ENCODE measurements at regions not wholly inside any gene's neighbourhood (a gene's known extent, or its start where the extent isn't known, plus 50 kb on each side); places are given as distances from the start of the nearest gene placed in this dataset.

DNA sequence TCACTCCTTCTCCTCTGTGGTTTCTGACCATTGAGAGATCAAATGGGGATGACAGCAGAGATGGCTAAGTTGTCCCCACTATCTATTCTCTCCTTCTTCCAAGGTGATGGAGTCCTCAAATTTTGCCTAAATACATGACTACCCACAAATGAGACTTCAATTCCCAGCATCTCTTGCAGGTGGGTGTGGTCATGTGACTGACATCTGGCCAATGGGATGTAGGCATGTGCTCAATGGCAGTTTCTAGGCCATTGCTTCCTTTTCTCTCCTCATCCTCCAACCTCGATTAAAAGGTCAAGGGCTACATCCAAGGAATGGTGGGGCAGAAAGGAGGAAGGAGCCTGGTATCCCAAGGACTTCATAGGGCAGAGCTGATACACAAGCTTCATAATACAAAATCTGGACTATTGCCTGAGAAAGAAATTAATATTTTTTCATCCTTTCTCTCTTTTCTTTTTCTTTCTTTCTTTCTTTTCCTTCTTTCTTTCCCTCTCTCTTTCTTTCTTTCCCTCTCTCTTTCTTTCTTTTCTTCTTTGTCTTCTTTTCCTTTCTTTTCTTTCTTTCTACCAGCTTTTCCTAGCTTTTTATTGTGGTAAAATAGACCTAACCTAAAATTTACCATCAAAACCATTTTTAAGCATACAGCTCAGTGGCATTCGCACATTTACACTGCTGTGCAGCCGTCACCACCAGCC lies 100.9 kb upstream of the PRB2 start:
- CTCF ChIA-PET, result interaction anchor here (0.8 to 1.7 kb wide), 7 partner anchors 9 to 747 kb away, joined by 3 to 6 read pairs (median 4); no protein-coding TSS in a partner anchor
- H3K79me2 ChIP-seq (ENCODE audit: control insufficient read depth, insufficient read depth, low read length), result no peaks in the 10 kb centered on the region
- POLR2A ChIA-PET, result no interaction called here
- BruUV-seq (replicated peaks), result no TSS peak
- no peak overlapping the region for H3K4me2 ChIP-seq (ENCODE audit: insufficient read depth, low read length)
- TF ChIP-seq JUN (IDR thresholded peaks at IDR 0.05; ENCODE audit: borderline replicate concordance, insufficient read depth, insufficient read length, low read depth) (no peak), MYC (IDR thresholded peaks at IDR 0.05; ENCODE audit: low read depth, low read length) (no peak), GATA2 (IDR thresholded peaks at IDR 0.05; ENCODE audit: insufficient read depth, insufficient read length, low read depth, low read length) (no peak), POLR2AphosphoS5 (IDR thresholded peaks at IDR 0.05; ENCODE audit: insufficient read depth, low read depth, low read length) (no peak), POLR2A (IDR thresholded peaks at IDR 0.05; ENCODE audit: low read depth, low read length) (no peak)
- TF ChIP-seq, protein P1, sequence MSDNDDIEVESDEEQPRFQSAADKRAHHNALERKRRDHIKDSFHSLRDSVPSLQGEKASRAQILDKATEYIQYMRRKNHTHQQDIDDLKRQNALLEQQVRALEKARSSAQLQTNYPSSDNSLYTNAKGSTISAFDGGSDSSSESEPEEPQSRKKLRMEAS (IDR thresholded peaks at IDR 0.05; ENCODE audit: insufficient read depth, insufficient read length), result no peak
- TF ChIP-seq, protein P2, sequence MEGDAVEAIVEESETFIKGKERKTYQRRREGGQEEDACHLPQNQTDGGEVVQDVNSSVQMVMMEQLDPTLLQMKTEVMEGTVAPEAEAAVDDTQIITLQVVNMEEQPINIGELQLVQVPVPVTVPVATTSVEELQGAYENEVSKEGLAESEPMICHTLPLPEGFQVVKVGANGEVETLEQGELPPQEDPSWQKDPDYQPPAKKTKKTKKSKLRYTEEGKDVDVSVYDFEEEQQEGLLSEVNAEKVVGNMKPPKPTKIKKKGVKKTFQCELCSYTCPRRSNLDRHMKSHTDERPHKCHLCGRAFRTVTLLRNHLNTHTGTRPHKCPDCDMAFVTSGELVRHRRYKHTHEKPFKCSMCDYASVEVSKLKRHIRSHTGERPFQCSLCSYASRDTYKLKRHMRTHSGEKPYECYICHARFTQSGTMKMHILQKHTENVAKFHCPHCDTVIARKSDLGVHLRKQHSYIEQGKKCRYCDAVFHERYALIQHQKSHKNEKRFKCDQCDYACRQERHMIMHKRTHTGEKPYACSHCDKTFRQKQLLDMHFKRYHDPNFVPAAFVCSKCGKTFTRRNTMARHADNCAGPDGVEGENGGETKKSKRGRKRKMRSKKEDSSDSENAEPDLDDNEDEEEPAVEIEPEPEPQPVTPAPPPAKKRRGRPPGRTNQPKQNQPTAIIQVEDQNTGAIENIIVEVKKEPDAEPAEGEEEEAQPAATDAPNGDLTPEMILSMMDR (IDR thresholded peaks at IDR 0.05; ENCODE audit: extremely low read depth in 1 of 2, insufficient read depth in 1 of 2, low read depth in 1 of 2, low read length in 2 of 2), result no peak
- H3K4me3 ChIP-seq (replicated peaks in 1 of 3; ENCODE audit: insufficient read depth in 1 of 3, low read depth in 1 of 3, low read length in 3 of 3), result no peak overlapping the region
- dilution Hi-C loops (cut with MboI; ENCODE audit: extremely low pct_ligation_motif_present, low sequenced_read_pairs), result loop anchor here (25.0 kb wide), 1 partner anchor 259 kb away; no protein-coding TSS in a partner anchor
- no peaks in the 10 kb centered on the region for H4K20me1 ChIP-seq (replicated peaks; ENCODE audit: control insufficient read depth, extremely low read depth, insufficient read depth, low read length)
- intact Hi-C loops (cut with micrococcal nuclease), result no loop called here
- no peak overlapping the region for H3K27ac ChIP-seq (ENCODE audit: insufficient read depth, low read depth, low read length)
- FAIRE-seq (no peak), DNase-seq (ENCODE audit: low read depth, low spot score) (no peak)
- H3K9me1 ChIP-seq (replicated peaks; ENCODE audit: control insufficient read depth, extremely low read depth, insufficient read depth, low read length), result no peaks in the 10 kb centered on the region
- H3K9ac ChIP-seq (replicated peaks; ENCODE audit: extremely low read depth, insufficient read depth, low read length), result no peak overlapping the region
- no peak overlapping the region for H2AFZ ChIP-seq (ENCODE audit: low read depth, low read length)
- peaks cover 6 to 17% of the 10 kb centered on the region in 2 experiments for H3K27me3 ChIP-seq (ENCODE audit: control insufficient read depth in 2 of 2, insufficient read depth in 2 of 2, low read length in 2 of 2)
- H3K9me3 ChIP-seq (replicated peaks; ENCODE audit: control insufficient read depth, insufficient read depth, low read length), result no peaks in the 10 kb centered on the region
- no peaks in the 10 kb centered on the region for H3K4me1 ChIP-seq (ENCODE audit: control insufficient read depth, extremely low read depth, insufficient read depth, low read length)
- H3K36me3 ChIP-seq (ENCODE audit: control insufficient read depth in 2 of 2, extremely low read depth in 1 of 2, insufficient read depth in 2 of 2, low read length in 2 of 2), result no peaks in the 10 kb centered on the region

Data from endothelial cell of umbilical vein (primary cell).